GM12878 (cell line): ENCODE measurements at regions not wholly inside any gene's neighbourhood (a gene's known extent, or its start where the extent isn't known, plus 50 kb on each side); places are given as distances from the start of the nearest gene placed in this dataset.

Experiments used
- CHD2 ChIP-seq: IDR thresholded peaks from 2 replicates; pipeline ENCODE4 v1.6.1; 2011; ENCODE audit warnings: low read depth, low read length, improper control_type of control experiment, borderline replicate concordance
- FOS ChIP-seq: IDR thresholded peaks from 3 replicates; pipeline ENCODE4 v1.6.1; 2011; ENCODE audit warnings: borderline replicate concordance; ENCODE audit not compliant: insufficient read length; ENCODE audit errors: extremely low read depth
- GABPA ChIP-seq: IDR thresholded peaks from 2 replicates; pipeline ENCODE4 v1.6.1; 2014; ENCODE audit warnings: antibody characterized with exemption, low read depth, mild to moderate bottlenecking, inconsistent platforms
- KDM1A ChIP-seq: fragments of 200-600 bp; sonication (generic); IDR thresholded peaks from 2 replicates; pipeline ENCODE4 v1.6.1; 2016; ENCODE audit warnings: borderline replicate concordance
- MEF2A ChIP-seq: IDR thresholded peaks from 2 replicates; pipeline ENCODE4 v1.6.1; 2011; ENCODE audit warnings: low read depth, mild to moderate bottlenecking, low read length, moderate library complexity; ENCODE audit not compliant: insufficient read depth
- POLR2A ChIP-seq: IDR thresholded peaks from 2 replicates; pipeline ENCODE4 v1.6.1; 2011; ENCODE audit warnings: low read depth, mild to moderate bottlenecking, low read length
- TAF1 ChIP-seq: IDR thresholded peaks from 2 replicates; pipeline ENCODE4 v1.6.1; 2011; ENCODE audit warnings: mild to moderate bottlenecking, low read depth, low read length, borderline replicate concordance
- USF1 ChIP-seq: IDR thresholded peaks from 2 replicates; pipeline ENCODE4 v1.6.1; 2011; ENCODE audit warnings: borderline replicate concordance, low read depth, mild to moderate bottlenecking, moderate library complexity, mixed read lengths, low read length; ENCODE audit not compliant: insufficient read depth; ENCODE audit errors: extremely low read length
- TF ChIP-seq, protein P1 (sequence below), 3 experiments: IDR thresholded peaks in 2 of 3; conservative IDR thresholded peaks in 1 of 3; 2 replicates each; pipeline ENCODE4 v1.5.1; 2011; ENCODE audit warnings: low read depth in 3 of 3, low read length in 3 of 3, mild to moderate bottlenecking in 3 of 3, control low read depth in 2 of 3, moderate library complexity in 2 of 3, inconsistent platforms in 1 of 3, mixed read lengths in 1 of 3; ENCODE audit not compliant: control insufficient read depth in 2 of 3, insufficient read depth in 1 of 3; ENCODE audit errors: extremely low read depth in 1 of 3
- TF ChIP-seq, protein P2 (sequence below): IDR thresholded peaks from 2 replicates; pipeline ENCODE4 v1.6.1; 2012; ENCODE audit warnings: mild to moderate bottlenecking, low read depth, low read length
- TF ChIP-seq, protein P3 (sequence below): fragments of 450-650 bp; IDR thresholded peaks from 2 replicates; pipeline ENCODE4 v1.6.1; 2016; ENCODE audit warnings: mild to moderate bottlenecking

- TF ChIP-seq TAF1 (no peak), POLR2A (no peak), MEF2A (no peak), GABPA (no peak), CHD2 (no peak), KDM1A (no peak), FOS (no peak), USF1 (no peak)
- TF ChIP-seq, protein P1, sequence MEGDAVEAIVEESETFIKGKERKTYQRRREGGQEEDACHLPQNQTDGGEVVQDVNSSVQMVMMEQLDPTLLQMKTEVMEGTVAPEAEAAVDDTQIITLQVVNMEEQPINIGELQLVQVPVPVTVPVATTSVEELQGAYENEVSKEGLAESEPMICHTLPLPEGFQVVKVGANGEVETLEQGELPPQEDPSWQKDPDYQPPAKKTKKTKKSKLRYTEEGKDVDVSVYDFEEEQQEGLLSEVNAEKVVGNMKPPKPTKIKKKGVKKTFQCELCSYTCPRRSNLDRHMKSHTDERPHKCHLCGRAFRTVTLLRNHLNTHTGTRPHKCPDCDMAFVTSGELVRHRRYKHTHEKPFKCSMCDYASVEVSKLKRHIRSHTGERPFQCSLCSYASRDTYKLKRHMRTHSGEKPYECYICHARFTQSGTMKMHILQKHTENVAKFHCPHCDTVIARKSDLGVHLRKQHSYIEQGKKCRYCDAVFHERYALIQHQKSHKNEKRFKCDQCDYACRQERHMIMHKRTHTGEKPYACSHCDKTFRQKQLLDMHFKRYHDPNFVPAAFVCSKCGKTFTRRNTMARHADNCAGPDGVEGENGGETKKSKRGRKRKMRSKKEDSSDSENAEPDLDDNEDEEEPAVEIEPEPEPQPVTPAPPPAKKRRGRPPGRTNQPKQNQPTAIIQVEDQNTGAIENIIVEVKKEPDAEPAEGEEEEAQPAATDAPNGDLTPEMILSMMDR (IDR thresholded peaks at IDR 0.05 in 2 of 3, conservative IDR thresholded peaks at IDR 0.05 in 1 of 3; ENCODE audit: control insufficient read depth in 2 of 3, extremely low read depth in 1 of 3, insufficient read depth in 1 of 3, low read depth in 3 of 3, low read length in 3 of 3) = no peak
- TF ChIP-seq, protein P2, sequence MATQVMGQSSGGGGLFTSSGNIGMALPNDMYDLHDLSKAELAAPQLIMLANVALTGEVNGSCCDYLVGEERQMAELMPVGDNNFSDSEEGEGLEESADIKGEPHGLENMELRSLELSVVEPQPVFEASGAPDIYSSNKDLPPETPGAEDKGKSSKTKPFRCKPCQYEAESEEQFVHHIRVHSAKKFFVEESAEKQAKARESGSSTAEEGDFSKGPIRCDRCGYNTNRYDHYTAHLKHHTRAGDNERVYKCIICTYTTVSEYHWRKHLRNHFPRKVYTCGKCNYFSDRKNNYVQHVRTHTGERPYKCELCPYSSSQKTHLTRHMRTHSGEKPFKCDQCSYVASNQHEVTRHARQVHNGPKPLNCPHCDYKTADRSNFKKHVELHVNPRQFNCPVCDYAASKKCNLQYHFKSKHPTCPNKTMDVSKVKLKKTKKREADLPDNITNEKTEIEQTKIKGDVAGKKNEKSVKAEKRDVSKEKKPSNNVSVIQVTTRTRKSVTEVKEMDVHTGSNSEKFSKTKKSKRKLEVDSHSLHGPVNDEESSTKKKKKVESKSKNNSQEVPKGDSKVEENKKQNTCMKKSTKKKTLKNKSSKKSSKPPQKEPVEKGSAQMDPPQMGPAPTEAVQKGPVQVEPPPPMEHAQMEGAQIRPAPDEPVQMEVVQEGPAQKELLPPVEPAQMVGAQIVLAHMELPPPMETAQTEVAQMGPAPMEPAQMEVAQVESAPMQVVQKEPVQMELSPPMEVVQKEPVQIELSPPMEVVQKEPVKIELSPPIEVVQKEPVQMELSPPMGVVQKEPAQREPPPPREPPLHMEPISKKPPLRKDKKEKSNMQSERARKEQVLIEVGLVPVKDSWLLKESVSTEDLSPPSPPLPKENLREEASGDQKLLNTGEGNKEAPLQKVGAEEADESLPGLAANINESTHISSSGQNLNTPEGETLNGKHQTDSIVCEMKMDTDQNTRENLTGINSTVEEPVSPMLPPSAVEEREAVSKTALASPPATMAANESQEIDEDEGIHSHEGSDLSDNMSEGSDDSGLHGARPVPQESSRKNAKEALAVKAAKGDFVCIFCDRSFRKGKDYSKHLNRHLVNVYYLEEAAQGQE = no peak
- TF ChIP-seq, protein P3, sequence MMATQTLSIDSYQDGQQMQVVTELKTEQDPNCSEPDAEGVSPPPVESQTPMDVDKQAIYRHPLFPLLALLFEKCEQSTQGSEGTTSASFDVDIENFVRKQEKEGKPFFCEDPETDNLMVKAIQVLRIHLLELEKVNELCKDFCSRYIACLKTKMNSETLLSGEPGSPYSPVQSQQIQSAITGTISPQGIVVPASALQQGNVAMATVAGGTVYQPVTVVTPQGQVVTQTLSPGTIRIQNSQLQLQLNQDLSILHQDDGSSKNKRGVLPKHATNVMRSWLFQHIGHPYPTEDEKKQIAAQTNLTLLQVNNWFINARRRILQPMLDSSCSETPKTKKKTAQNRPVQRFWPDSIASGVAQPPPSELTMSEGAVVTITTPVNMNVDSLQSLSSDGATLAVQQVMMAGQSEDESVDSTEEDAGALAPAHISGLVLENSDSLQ = no peak
Observed at GRCh38 chr17:65457635-65458257, 103.7 kb downstream of the AXIN2 start.
